NCI-H82 treated with DMSO at 0.1 percent for 48 hours (cell line): ENCODE measurements at regions not wholly inside any gene's neighbourhood (a gene's known extent, or its start where the extent isn't known, plus 50 kb on each side); places are given as distances from the start of the nearest gene placed in this dataset.
"Not testable (repeated sequence)": the region's sequence is repeated elsewhere in the genome, so short reads cannot be mapped to it uniquely, and the experiment has no call there.

Source experiments
- DNase-seq: peaks from one replicate; lab custom pipeline; 2025; ENCODE audit not compliant: unreplicated experiment; lab: John Stamatoyannopoulos, UW

DNA sequence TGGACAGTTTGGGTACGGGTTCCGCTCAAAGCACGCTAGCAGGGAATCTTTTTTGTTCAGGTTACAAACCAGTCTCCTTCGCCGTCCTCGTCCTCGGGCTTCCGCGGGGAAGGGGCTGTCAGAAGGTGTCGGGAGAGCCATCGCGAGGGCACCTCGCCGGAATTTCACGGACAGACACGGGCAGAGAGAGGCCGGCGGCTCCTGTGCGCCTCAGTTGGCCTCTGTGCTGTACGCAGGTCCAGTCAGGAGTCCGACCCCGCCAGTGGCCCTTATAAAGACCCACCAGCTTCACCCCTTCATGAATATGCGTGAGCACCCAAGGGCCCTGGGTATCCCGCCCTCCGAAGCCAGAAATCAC lies 362.1 kb upstream of the DEFB115 start:
- DNase-seq: not testable (repeated sequence)

GRCh38 chr20:30899370-30900079 lies 357.9 kb upstream of the DEFB115 start:
- not testable (repeated sequence) for DNase-seq

DNA sequence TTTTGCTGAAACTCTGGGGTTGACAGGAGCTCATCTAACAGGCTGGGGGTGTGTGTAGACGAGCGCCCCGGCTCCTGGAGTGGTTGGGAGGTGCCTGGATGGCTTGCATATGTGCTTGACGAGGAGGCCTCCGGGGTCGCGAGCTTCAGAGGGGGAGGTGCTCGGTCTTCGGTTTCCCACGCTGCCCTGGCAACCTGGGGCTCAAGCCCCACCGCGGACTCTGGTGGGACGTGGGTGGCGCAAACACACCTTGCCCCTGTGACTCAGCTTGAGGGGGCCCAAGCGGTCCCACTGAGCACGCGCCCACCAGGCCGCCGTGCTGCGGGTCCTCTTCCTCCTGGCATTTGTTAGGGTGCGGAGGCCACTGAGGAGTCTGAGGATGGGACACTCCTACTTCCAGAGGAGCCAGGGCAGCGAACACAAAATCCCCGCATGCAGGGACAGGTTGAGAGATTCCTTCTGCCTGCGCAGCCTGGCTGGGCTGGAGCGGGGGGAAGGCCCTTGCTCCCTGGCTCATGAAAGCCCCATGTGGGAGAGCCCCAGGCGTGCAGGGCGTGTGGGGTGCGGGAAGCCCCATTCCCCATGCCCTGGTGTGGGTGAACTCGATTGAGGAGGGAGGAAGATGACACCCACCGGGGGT lies 357.3 kb upstream of the DEFB115 start:
- DNase-seq: not testable (repeated sequence)

GRCh38 chr20:30905231-30905630 lies 352.2 kb upstream of the DEFB115 start:
- DNase-seq: not testable (repeated sequence)

- DNase-seq: no peak
Observed at GRCh38 chr20:30910937-30911725, 346.3 kb upstream of the DEFB115 start.

DNA sequence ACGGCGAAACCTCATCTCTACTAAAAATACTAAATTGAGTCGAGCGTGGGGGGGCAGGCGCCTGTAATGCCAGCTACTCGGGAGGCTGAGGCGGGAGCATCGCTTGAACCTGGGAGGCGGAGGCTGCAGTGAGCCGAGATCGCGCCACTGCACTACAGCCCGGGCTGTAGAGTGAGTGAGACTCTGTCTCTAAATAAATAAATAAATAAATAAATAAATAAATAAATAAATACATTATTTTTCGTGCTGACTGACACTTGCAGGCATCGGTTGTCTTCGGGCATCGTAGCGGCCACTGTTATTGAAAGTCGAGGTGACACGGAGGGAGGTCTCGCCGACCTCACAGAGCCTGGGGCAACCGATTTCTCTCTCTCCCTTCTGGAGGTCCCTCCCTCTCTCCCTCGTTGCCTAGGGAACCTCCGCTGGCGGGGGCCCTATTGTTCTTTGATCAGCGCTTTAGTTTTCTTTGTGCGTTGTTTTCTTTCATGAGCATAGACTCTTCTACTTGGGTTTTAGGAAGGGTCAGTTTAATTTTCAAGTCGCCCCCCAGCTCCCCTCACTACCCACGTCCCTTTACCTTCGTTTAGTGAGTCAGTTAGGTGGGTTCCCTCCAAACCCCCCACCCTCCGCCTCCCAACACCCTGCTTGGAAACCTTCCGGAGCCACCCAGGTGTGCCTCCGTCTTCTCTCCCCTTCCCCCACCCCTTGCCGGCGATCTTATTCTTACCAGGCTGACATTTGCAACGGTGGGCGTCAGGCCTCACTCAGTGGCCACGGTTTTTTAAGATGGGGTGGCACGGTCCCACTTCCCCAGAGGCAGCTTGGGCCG lies 345.4 kb upstream of the DEFB115 start:
- DNase-seq: not testable (repeated sequence)

- not testable (repeated sequence) for DNase-seq
Observed at GRCh38 chr20:30912661-30913026, 344.8 kb upstream of the DEFB115 start.

GRCh38 chr20:30916404-30916803 lies 341.1 kb upstream of the DEFB115 start:
- DNase-seq: not testable (repeated sequence)

DNA sequence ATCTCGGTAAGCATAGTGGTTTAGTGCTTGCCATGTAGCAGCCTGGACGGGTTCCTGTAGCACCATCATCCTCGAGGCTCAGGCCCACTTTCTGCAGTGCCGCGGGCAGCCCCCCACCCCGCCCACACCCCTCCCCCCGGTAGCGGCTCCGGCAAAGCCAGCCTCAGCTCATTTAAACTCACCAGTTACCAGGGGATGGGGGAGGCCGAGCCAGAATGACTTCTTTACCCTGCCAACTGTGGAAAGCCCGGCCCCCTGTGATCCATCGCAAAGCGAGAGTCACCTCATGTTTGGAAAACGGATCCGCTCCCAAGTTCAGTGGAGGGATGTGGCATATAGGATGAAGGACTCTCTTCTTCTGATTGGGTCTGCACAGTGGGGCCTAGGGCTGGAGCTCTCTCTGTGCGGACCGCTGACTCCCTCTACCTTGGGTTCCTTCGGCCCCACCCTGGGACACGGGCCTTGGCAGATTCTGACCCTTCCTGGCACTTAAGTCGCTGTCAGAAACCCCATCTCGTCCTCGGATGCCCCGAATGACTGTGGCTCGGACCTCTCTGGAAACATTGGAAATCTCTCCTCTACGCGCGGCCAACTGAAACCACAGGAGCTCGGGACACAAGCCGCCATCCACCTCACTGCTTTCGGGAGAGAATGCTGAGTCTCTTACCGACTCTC lies 337.8 kb upstream of the DEFB115 start:
- no peak for DNase-seq

DNA sequence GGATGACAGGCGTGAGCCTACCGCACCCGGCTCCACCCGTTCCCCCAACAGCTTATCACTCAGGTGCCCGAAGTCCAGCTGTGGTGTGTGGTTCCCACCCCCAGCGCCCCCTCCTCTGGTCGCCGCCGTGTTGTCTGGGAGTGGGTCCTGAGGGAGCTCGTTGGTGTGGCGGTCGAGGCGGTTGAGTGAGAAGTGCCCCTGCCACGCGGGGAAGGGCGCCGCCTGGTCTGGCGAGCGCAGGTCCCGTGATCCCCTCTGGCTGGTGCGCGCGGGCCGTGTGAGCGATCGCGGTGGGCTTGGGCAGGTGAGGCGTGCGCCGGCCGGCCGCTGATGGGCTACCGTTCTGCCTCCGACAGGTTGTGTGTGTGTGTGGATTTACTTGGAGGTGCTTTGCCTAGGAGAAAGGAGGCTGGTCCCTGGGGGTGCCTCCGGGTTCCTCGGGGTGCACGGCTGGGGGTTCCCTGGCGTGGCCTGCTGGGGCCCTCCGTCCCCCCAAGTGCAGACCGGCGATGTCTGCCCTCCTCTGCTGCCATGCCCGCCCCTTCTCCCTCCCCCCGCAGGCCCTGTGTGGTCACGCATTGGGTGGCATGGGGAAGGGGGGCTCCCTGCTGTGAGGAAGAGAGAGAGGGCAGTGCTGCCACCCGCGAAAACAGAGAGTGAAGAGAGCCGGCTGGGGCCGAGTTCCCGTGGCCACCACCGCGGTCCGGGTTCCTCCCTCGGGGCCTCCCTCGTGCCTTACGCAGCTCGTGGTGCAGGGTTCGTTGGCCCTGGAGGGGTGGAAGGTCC lies 336.0 kb upstream of the DEFB115 start:
- DNase-seq: no peak

DNA sequence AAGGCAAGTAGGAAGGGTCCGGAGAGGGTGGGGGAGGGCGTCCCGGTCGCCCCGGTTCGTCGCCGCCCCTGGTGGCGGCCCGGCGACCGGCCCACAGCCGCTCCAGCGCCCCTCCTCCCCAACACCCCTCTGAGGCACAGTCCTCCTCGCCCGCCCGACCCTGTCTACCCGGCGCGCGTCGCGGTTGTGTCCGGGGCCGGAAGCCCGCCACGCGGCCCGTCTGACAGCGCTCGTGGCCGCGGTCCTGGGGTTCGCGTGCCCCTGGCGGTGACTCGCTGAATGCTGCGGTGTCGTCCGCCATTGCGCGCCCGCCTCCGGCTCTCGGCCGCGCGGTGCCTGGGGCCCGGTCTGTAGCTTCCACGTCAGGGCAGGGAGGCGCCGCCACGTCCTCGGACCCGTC lies 335.3 kb upstream of the DEFB115 start:
- DNase-seq: no peak

DNA sequence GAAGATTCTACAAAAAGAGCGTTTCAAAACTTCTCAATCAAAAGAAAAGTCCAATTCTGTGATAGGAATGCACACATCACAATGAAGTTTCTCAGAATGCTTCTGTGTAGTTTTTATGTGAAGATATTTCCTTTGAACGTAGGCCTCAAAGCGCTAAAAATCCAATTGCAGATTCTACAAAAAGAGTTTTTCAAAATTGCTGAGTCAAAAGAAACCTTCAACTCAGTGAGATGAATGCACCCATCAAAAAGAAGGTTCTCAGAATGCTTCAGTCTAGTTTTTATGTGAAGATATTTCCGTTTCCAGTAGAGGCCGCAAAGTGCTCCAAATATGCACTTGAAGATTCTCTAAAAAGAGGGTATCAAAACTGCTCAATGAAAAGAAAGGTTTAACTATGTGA lies 319.7 kb upstream of the DEFB115 start:
- DNase-seq: no peak

- no peak for DNase-seq
Observed at GRCh38 chr20:30949761-30950160, 307.7 kb upstream of the DEFB115 start.

GRCh38 chr20:30951088-30951487 lies 306.4 kb upstream of the DEFB115 start:
- DNase-seq: not testable (repeated sequence)

GRCh38 chr20:30956649-30957048 lies 300.8 kb upstream of the DEFB115 start:
- DNase-seq: not testable (repeated sequence)

GRCh38 chr20:30959208-30959607 lies 298.3 kb upstream of the DEFB115 start:
- not testable (repeated sequence) for DNase-seq

GRCh38 chr20:30963591-30963990 lies 293.9 kb upstream of the DEFB115 start:
- no peak for DNase-seq

GRCh38 chr20:30975859-30976258 lies 281.6 kb upstream of the DEFB115 start:
- DNase-seq: not testable (repeated sequence)

DNA sequence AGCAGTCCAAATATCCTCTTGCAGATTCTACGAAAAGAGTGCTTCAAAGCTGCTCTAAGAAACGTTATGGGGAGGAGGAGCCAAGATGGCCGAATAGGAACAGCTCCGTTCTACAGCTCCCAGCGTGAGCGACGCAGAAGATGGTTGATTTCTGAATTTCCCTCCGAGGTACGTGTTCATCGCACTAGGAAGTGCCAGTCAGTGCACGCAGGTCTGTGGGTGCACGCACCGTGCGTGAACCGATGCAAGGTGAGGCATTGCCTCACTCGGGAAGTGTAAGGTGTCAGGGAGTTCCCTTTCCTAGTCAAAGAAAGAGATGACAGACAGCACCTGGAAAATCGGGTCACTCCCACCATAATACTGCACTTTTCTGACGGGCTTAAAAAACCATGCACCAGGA lies 272.1 kb upstream of the DEFB115 start:
- no peak for DNase-seq
